ENCODE measurements at regions not wholly inside any gene's neighbourhood (a gene's known extent, or its start where the extent isn't known, plus 50 kb on each side); places are given as distances from the start of the nearest gene placed in this dataset.
"Not testable (repeated sequence)": the region's sequence is repeated elsewhere in the genome, so short reads cannot be mapped to it uniquely, and the experiment has no call there.

GRCh38 chr2:155902635-155903034 lies 429.9 kb downstream of the NR4A2 start (continued):
- TF ChIP-seq ETS1 (IDR thresholded peaks at IDR 0.05) (no peak), POLR2AphosphoS5 (IDR thresholded peaks at IDR 0.05; ENCODE audit: low read depth) (no peak), STAT1 (IDR thresholded peaks at IDR 0.05; ENCODE audit: unreplicated experiment) (no peak), EZH2 (IDR thresholded peaks at IDR 0.05; ENCODE audit: low read depth, unreplicated experiment) (no peak), CREB1 (CRISPR knock-in tag; IDR thresholded peaks at IDR 0.05; ENCODE audit: low read depth) (no peak), EZH2phosphoT487 (IDR thresholded peaks at IDR 0.05; ENCODE audit: unreplicated experiment) (no peak), ZNF331 (CRISPR knock-in tag; IDR thresholded peaks at IDR 0.05; ENCODE audit: low read depth) (no peak)
- TF ChIP-seq, protein P1, sequence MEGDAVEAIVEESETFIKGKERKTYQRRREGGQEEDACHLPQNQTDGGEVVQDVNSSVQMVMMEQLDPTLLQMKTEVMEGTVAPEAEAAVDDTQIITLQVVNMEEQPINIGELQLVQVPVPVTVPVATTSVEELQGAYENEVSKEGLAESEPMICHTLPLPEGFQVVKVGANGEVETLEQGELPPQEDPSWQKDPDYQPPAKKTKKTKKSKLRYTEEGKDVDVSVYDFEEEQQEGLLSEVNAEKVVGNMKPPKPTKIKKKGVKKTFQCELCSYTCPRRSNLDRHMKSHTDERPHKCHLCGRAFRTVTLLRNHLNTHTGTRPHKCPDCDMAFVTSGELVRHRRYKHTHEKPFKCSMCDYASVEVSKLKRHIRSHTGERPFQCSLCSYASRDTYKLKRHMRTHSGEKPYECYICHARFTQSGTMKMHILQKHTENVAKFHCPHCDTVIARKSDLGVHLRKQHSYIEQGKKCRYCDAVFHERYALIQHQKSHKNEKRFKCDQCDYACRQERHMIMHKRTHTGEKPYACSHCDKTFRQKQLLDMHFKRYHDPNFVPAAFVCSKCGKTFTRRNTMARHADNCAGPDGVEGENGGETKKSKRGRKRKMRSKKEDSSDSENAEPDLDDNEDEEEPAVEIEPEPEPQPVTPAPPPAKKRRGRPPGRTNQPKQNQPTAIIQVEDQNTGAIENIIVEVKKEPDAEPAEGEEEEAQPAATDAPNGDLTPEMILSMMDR (conservative IDR thresholded peaks at IDR 0.05; ENCODE audit: low read depth in 2 of 2): no peak

GRCh38 chr2:155895016-155895415 lies 437.5 kb downstream of the NR4A2 start:
- Histone ChIP-seq H3K4me2 (no peak overlapping the region), H3K79me2 (replicated peaks; ENCODE audit: insufficient read depth) (no peaks in the 10 kb centered on the region), H3K9me2 (ENCODE audit: insufficient read depth) (no peaks in the 10 kb centered on the region), H3K36me3 (ENCODE audit: insufficient read depth) (no peaks in the 10 kb centered on the region), H3K4me3 (no peak overlapping the region), H3K27ac (ENCODE audit: low read depth) (no peak overlapping the region), H3F3A (replicated peaks; ENCODE audit: low read depth) (no peaks in the 10 kb centered on the region), H3K27me3 (ENCODE audit: insufficient read depth) (no peaks in the 10 kb centered on the region), H2AFZ (no peak overlapping the region), H3K4me1 (ENCODE audit: insufficient read depth) (0 out of 2 replicates have a peak, but pooled peaks cover 5% of the 10 kb centered on the region), H4K20me1 (replicated peaks; ENCODE audit: insufficient read depth) (no peaks in the 10 kb centered on the region)
- Mint-ChIP-seq H3K36me3 (ENCODE audit: low read depth) (no peaks in the 10 kb centered on the region; the same call in 2 of the 3 replicates), H3K27me3 (ENCODE audit: insufficient read depth, low read depth, poor library complexity) (peaks cover 2% of the 10 kb centered on the region), H3K4me1 (peaks cover 8% of the 10 kb centered on the region), H3K27ac (no peak overlapping the region), H3K4me3 (no peak overlapping the region), H3K9me3 (no peaks in the 10 kb centered on the region)
- DNase-seq (ENCODE audit: low spot score) (no peak), ATAC-seq (no peak)
- TF ChIP-seq EZH2phosphoT487 (IDR thresholded peaks at IDR 0.05; ENCODE audit: unreplicated experiment) (no peak), CREB1 (CRISPR knock-in tag; IDR thresholded peaks at IDR 0.05; ENCODE audit: low read depth) (no peak), STAT1 (IDR thresholded peaks at IDR 0.05; ENCODE audit: unreplicated experiment) (no peak), EZH2 (IDR thresholded peaks at IDR 0.05; ENCODE audit: low read depth, unreplicated experiment) (no peak)
- TF ChIP-seq, protein P2, sequence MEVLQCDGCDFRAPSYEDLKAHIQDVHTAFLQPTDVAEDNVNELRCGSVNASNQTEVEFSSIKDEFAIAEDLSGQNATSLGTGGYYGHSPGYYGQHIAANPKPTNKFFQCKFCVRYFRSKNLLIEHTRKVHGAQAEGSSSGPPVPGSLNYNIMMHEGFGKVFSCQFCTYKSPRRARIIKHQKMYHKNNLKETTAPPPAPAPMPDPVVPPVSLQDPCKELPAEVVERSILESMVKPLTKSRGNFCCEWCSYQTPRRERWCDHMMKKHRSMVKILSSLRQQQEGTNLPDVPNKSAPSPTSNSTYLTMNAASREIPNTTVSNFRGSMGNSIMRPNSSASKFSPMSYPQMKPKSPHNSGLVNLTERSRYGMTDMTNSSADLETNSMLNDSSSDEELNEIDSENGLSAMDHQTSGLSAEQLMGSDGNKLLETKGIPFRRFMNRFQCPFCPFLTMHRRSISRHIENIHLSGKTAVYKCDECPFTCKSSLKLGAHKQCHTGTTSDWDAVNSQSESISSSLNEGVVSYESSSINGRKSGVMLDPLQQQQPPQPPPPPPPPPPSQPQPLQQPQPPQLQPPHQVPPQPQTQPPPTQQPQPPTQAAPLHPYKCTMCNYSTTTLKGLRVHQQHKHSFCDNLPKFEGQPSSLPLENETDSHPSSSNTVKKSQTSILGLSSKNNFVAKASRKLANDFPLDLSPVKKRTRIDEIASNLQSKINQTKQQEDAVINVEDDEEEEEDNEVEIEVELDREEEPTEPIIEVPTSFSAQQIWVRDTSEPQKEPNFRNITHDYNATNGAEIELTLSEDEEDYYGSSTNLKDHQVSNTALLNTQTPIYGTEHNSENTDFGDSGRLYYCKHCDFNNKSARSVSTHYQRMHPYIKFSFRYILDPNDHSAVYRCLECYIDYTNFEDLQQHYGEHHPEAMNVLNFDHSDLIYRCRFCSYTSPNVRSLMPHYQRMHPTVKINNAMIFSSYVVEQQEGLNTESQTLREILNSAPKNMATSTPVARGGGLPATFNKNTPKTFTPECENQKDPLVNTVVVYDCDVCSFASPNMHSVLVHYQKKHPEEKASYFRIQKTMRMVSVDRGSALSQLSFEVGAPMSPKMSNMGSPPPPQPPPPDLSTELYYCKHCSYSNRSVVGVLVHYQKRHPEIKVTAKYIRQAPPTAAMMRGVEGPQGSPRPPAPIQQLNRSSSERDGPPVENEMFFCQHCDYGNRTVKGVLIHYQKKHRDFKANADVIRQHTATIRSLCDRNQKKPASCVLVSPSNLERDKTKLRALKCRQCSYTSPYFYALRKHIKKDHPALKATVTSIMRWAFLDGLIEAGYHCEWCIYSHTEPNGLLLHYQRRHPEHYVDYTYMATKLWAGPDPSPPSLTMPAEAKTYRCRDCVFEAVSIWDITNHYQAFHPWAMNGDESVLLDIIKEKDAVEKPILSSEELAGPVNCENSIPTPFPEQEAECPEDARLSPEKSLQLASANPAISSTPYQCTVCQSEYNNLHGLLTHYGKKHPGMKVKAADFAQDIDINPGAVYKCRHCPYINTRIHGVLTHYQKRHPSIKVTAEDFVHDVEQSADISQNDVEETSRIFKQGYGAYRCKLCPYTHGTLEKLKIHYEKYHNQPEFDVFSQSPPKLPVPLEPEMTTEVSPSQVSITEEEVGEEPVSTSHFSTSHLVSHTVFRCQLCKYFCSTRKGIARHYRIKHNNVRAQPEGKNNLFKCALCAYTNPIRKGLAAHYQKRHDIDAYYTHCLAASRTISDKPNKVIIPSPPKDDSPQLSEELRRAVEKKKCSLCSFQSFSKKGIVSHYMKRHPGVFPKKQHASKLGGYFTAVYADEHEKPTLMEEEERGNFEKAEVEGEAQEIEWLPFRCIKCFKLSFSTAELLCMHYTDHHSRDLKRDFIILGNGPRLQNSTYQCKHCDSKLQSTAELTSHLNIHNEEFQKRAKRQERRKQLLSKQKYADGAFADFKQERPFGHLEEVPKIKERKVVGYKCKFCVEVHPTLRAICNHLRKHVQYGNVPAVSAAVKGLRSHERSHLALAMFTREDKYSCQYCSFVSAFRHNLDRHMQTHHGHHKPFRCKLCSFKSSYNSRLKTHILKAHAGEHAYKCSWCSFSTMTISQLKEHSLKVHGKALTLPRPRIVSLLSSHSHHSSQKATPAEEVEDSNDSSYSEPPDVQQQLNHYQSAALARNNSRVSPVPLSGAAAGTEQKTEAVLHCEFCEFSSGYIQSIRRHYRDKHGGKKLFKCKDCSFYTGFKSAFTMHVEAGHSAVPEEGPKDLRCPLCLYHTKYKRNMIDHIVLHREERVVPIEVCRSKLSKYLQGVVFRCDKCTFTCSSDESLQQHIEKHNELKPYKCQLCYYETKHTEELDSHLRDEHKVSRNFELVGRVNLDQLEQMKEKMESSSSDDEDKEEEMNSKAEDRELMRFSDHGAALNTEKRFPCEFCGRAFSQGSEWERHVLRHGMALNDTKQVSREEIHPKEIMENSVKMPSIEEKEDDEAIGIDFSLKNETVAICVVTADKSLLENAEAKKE (CRISPR knock-in tag; IDR thresholded peaks at IDR 0.05): no peak

GRCh38 chr2:155880382-155880781 lies 452.1 kb downstream of the NR4A2 start:
- not testable (repeated sequence) for H3K4me2 ChIP-seq; H3K27me3 Mint-ChIP-seq (ENCODE audit: insufficient read depth, low read depth, poor library complexity); DNase-seq (ENCODE audit: low spot score); H3K4me3 ChIP-seq; H4K20me1 ChIP-seq (replicated peaks; ENCODE audit: insufficient read depth); H3K27ac ChIP-seq (ENCODE audit: low read depth); H3K27me3 ChIP-seq (ENCODE audit: insufficient read depth); H2AFZ ChIP-seq; H3K27ac Mint-ChIP-seq; H3F3A ChIP-seq (replicated peaks; ENCODE audit: low read depth); H3K36me3 ChIP-seq (ENCODE audit: insufficient read depth); H3K4me3 Mint-ChIP-seq; H3K79me2 ChIP-seq (replicated peaks; ENCODE audit: insufficient read depth); H3K4me1 Mint-ChIP-seq; H3K9me2 ChIP-seq (ENCODE audit: insufficient read depth); H3K4me1 ChIP-seq (ENCODE audit: insufficient read depth); ATAC-seq
- peaks cover 43% of the 10 kb centered on the region for H3K9me3 Mint-ChIP-seq
- peaks cover 19% of the 10 kb centered on the region; the same call in 2 of the 3 replicates for H3K36me3 Mint-ChIP-seq (ENCODE audit: low read depth)

All from GM23338 (cell line).